GM23338 (cell line): ENCODE measurements at regions not wholly inside any gene's neighbourhood (a gene's known extent, or its start where the extent isn't known, plus 50 kb on each side); places are given as distances from the start of the nearest gene placed in this dataset.

ENCODE experiments used
- ATAC-seq: fragments of 200-7000 bp; cut with Tn5 transposase; 3 replicates; pipeline ENCODE4 v1.9.1; 2020
- DNase-seq: peaks from one replicate; pipeline ENCODE4 v3.0.0-alpha.2; 2015; ENCODE audit warnings: low spot score
- H2AFZ ChIP-seq: fragments of 200-600 bp; sonication (generic); 2 replicates; pipeline ENCODE4 v1.8.0; 2016; ENCODE audit warnings: antibody characterized with exemption, mild to moderate bottlenecking, moderate library complexity
- H3F3A ChIP-seq: fragments of 200-600 bp; sonication (generic); replicated peaks from 2 replicates; pipeline ENCODE4 v1.8.0; 2017; ENCODE audit warnings: antibody characterized with exemption, mixed run types, low read depth
- H3K27ac ChIP-seq: fragments of 200-600 bp; sonication (generic); 2 replicates; pipeline ENCODE4 v1.6.1; 2016; ENCODE audit warnings: low read depth
- H3K27me3 ChIP-seq: fragments of 200-600 bp; sonication (generic); 2 replicates; pipeline ENCODE4 v1.8.0; 2016; ENCODE audit warnings: mild to moderate bottlenecking, mixed run types, moderate library complexity; ENCODE audit not compliant: insufficient read depth
- H3K36me3 ChIP-seq: fragments of 200-600 bp; sonication (generic); 2 replicates; pipeline ENCODE4 v1.8.0; 2016; ENCODE audit warnings: mild to moderate bottlenecking; ENCODE audit not compliant: insufficient read depth
- H3K4me1 ChIP-seq: fragments of 200-600 bp; sonication (generic); 2 replicates; pipeline ENCODE4 v1.8.0; 2016; ENCODE audit warnings: mild to moderate bottlenecking, moderate library complexity; ENCODE audit not compliant: insufficient read depth
- H3K4me2 ChIP-seq: fragments of 200-600 bp; sonication (generic); 2 replicates; pipeline ENCODE4 v1.7.1; 2017; ENCODE audit warnings: mixed run types
- H3K4me3 ChIP-seq: fragments of 200-600 bp; sonication (generic); 2 replicates; pipeline ENCODE4 v1.6.1; 2016; ENCODE audit warnings: mixed run types
- H3K79me2 ChIP-seq: fragments of 200-600 bp; sonication (generic); replicated peaks from 2 replicates; pipeline ENCODE4 v1.8.0; 2017; ENCODE audit warnings: mild to moderate bottlenecking; ENCODE audit not compliant: insufficient read depth
- H3K9me2 ChIP-seq: fragments of 200-600 bp; sonication (generic); 2 replicates; pipeline ENCODE4 v1.8.0; 2017; ENCODE audit not compliant: insufficient read depth
- H4K20me1 ChIP-seq: fragments of 200-600 bp; sonication (generic); replicated peaks from 2 replicates; pipeline ENCODE4 v1.8.0; 2017; ENCODE audit warnings: mild to moderate bottlenecking; ENCODE audit not compliant: insufficient read depth
- H3K27ac Mint-ChIP-seq: 2 replicates; pipeline ENCODE4 v1.8.0; 2020; ENCODE audit warnings: inconsistent platforms, mild to moderate bottlenecking, moderate library complexity, mixed read lengths
- H3K27me3 Mint-ChIP-seq: 3 replicates; pipeline ENCODE4 v1.8.0; 2022; ENCODE audit warnings: low read depth, mild to moderate bottlenecking, moderate library complexity, mixed read lengths, inconsistent platforms; ENCODE audit not compliant: insufficient read depth, poor library complexity
- H3K36me3 Mint-ChIP-seq: 3 replicates; pipeline ENCODE4 v1.8.0; 2021; ENCODE audit warnings: low read depth, mild to moderate bottlenecking, inconsistent platforms, moderate library complexity, mixed read lengths
- H3K4me1 Mint-ChIP-seq: 3 replicates; pipeline ENCODE4 v1.8.0; 2020; ENCODE audit warnings: mild to moderate bottlenecking, inconsistent platforms, mixed read lengths
- H3K4me3 Mint-ChIP-seq: 3 replicates; pipeline ENCODE4 v1.8.0; 2021; ENCODE audit warnings: moderate library complexity, mild to moderate bottlenecking, inconsistent platforms, mixed read lengths
- H3K9me3 Mint-ChIP-seq: 3 replicates; pipeline ENCODE4 v1.8.0; 2020; ENCODE audit warnings: moderate library complexity, mild to moderate bottlenecking, inconsistent platforms, mixed read lengths
- EZH2 ChIP-seq: fragments of 200-600 bp; sonication (generic); IDR thresholded peaks from one replicate; pipeline ENCODE4 v1.8.0; 2017; ENCODE audit warnings: antibody characterized with exemption, mild to moderate bottlenecking, low read depth; ENCODE audit not compliant: unreplicated experiment
- JUNB ChIP-seq: IDR thresholded peaks from one replicate; pipeline ENCODE4 v1.6.1; 2016; ENCODE audit warnings: antibody characterized with exemption; ENCODE audit not compliant: unreplicated experiment
- NANOG ChIP-seq: IDR thresholded peaks from 2 replicates; pipeline ENCODE4 v1.6.1; 2016; ENCODE audit warnings: antibody characterized with exemption, borderline replicate concordance
- REST ChIP-seq: IDR thresholded peaks from one replicate; pipeline ENCODE4 v1.6.1; 2018; ENCODE audit warnings: antibody characterized with exemption; ENCODE audit not compliant: unreplicated experiment
- STAT1 ChIP-seq: IDR thresholded peaks from one replicate; pipeline ENCODE4 v1.6.1; 2016; ENCODE audit warnings: antibody characterized with exemption; ENCODE audit not compliant: unreplicated experiment
- ZNF114 ChIP-seq: fragments of 250-450 bp; sonication (Bioruptor Pico); IDR thresholded peaks from 2 replicates; pipeline ENCODE4 v1.5.0; 2020; ENCODE audit warnings: mild to moderate bottlenecking, moderate library complexity

GRCh38 chr1:56374026-56374974, 205.1 kb downstream of the PLPP3 start:
- ATAC-seq, result no peak
- H3K4me3 ChIP-seq, result no peak overlapping the region

GRCh38 chr1:56370513-56370912, 208.8 kb downstream of the PLPP3 start:
- no peak for TF ChIP-seq EZH2
- peak; percentile 67; the same call in 1 of the 2 replicates for TF ChIP-seq NANOG
- H3K4me2 ChIP-seq, result peak overlapping the region; percentile 3
- peaks cover 32% of the 10 kb centered on the region for H3K4me1 Mint-ChIP-seq
- no peak overlapping the region for H3K27ac ChIP-seq
- no peaks in the 10 kb centered on the region for H3K9me3 Mint-ChIP-seq
- peaks cover 1% of the 10 kb centered on the region for H3K27me3 Mint-ChIP-seq
- no peaks in the 10 kb centered on the region for H3K36me3 Mint-ChIP-seq
- H3K9me2 ChIP-seq, result no peaks in the 10 kb centered on the region
- H3F3A ChIP-seq, result no peaks in the 10 kb centered on the region
- H3K4me3 Mint-ChIP-seq, result peak overlapping the region; percentile 24
- H4K20me1 ChIP-seq, result no peaks in the 10 kb centered on the region
- peak; percentile 87 for ATAC-seq
- no peaks in the 10 kb centered on the region for H3K36me3 ChIP-seq
- DNase-seq, result peak; percentile 68
- no peak overlapping the region for H2AFZ ChIP-seq
- peak overlapping the region; percentile 1; the same call in 1 of the 2 replicates for H3K4me3 ChIP-seq
- peaks cover 34% of the 10 kb centered on the region for H3K4me1 ChIP-seq
- H3K27me3 ChIP-seq, result no peaks in the 10 kb centered on the region
- H3K79me2 ChIP-seq, result no peaks in the 10 kb centered on the region
- H3K27ac Mint-ChIP-seq, result peak overlapping the region; percentile 78

More at GRCh38 chr1:56374026-56374974, 205.1 kb downstream of the PLPP3 start:
- Histone ChIP-seq H3K9me2 (no peaks in the 10 kb centered on the region), H3K36me3 (no peaks in the 10 kb centered on the region), H3K79me2 (no peaks in the 10 kb centered on the region), H2AFZ (no peak overlapping the region), H3K27ac (no peak overlapping the region), H3K27me3 (no peaks in the 10 kb centered on the region), H4K20me1 (no peaks in the 10 kb centered on the region), H3K4me2 (peak overlapping the region; percentile 5; the same call in 1 of the 2 replicates), H3F3A (no peaks in the 10 kb centered on the region), H3K4me1 (peaks cover 49% of the 10 kb centered on the region)
- DNase-seq, result no peak
- Mint-ChIP-seq H3K4me3 (peak overlapping the region; percentile 23; the same call in 1 of the 3 replicates), H3K9me3 (no peaks in the 10 kb centered on the region), H3K36me3 (no peaks in the 10 kb centered on the region), H3K27me3 (peaks cover 6% of the 10 kb centered on the region), H3K27ac (no peak overlapping the region), H3K4me1 (peaks cover 54% of the 10 kb centered on the region)
- TF ChIP-seq ZNF114 (CRISPR knock-in tag), result no peak
- no peak for TF ChIP-seq JUNB
- no peak for TF ChIP-seq STAT1
- TF ChIP-seq REST, result no peak
